Right lobe of liver (tissue), 4 donors: ENCODE measurements at regions not wholly inside any gene's neighbourhood (a gene's known extent, or its start where the extent isn't known, plus 50 kb on each side); places are given as distances from the start of the nearest gene placed in this dataset.

Experiments used
- CTCF ChIP-seq, 4 donors: fragments of 200-600 bp in 3 of 4; fragments of 450-650 bp in 1 of 4; IDR thresholded peaks; one replicate each; pipeline versions ENCODE4 v1.5.1 to v1.8.0; 2016 to 2022; ENCODE audit warnings: antibody characterized with exemption in 4 of 4, mild to moderate bottlenecking in 2 of 4
- POLR2A ChIP-seq: fragments of 450-650 bp; IDR thresholded peaks from one replicate; pipeline ENCODE4 v1.6.1; 2017; ENCODE audit warnings: antibody characterized with exemption, mild to moderate bottlenecking
- donor health status: DM: no; HTN: no; CAD: no.
- donor health status: DM: no; HTN: no; CAD: no.
- donor health status: DM: no; HTN: yes; CAD: no.

- TF ChIP-seq POLR2A (no peak), CTCF (IDR thresholded peaks at IDR 0.05) (no peak)
Observed at GRCh38 chr1:95396557-95396956, 162.5 kb downstream of the RWDD3 start.
